Suprapubic skin (tissue), 4 donors: ENCODE measurements at regions not wholly inside any gene's neighbourhood (a gene's known extent, or its start where the extent isn't known, plus 50 kb on each side); places are given as distances from the start of the nearest gene placed in this dataset.

ENCODE experiments used
- EP300 ChIP-seq: sonication (generic); formaldehyde crosslinking; IDR thresholded peaks from one replicate; pipeline ENCODE4 v1.6.1; 2017; ENCODE audit warnings: antibody characterized with exemption
- POLR2A ChIP-seq, 2 donors: fragments of 450-650 bp; IDR thresholded peaks; one replicate each; pipeline ENCODE4 v1.6.1; 2017; ENCODE audit warnings: antibody characterized with exemption in 2 of 2, mild to moderate bottlenecking in 2 of 2, moderate library complexity in 2 of 2
- POLR2AphosphoS5 ChIP-seq, 3 donors: sonication (generic); formaldehyde crosslinking; IDR thresholded peaks; one replicate each; pipeline ENCODE4 v1.6.1; 2017; ENCODE audit warnings: antibody characterized with exemption in 3 of 3
- TF ChIP-seq, protein P1 (sequence below), 2 donors: fragments of 200-600 bp in 1 of 2; fragments of 450-650 bp in 1 of 2; sonication (generic) in 1 of 2; IDR thresholded peaks; one replicate each; pipeline ENCODE4 v1.5.1; 2016 to 2019; ENCODE audit warnings: antibody characterized with exemption in 2 of 2, mild to moderate bottlenecking in 1 of 2, moderate library complexity in 1 of 2

DNA sequence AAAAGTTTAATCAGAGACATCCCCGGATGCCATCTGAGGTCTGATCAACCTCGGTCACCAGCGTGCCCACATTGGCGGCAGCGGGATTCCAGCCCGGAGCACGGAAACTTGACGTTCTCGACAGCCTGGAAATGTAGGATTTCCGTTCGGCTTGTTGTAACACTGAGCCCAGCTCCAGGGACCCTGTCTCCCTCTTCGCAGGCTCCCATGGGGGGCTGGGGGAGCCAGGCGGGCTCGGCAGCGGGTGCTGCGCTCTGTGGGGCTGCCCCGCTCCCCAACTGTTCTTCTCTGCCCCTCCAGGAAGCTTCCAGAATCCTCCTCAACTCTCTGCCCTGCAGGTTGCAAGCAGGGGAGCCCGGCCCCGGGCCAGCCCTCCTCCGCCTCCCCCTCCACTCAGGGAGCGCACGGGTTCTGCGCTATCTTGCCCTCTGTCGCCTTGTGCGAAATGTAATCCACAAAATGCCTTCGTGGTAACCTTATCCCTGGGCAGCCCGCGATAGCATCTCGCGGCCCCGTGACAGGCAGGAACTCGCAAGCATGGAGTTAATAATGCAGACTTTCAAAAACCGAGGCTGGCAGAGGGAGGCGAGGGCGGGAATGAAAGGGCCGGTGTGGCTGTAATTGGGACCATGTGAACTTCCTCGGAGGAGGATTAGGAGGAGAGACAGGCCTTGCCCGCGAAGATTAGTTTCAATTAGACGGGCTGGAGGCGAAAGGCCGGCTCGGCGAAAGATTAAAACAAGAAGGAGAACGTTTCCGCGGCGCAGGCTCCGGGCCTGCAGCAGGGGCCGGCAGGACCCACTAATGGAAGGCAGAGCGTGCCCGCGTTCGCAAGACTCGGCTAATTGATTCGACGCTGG lies 53.9 kb upstream of the TTC34 start:
- TF ChIP-seq, protein P1, sequence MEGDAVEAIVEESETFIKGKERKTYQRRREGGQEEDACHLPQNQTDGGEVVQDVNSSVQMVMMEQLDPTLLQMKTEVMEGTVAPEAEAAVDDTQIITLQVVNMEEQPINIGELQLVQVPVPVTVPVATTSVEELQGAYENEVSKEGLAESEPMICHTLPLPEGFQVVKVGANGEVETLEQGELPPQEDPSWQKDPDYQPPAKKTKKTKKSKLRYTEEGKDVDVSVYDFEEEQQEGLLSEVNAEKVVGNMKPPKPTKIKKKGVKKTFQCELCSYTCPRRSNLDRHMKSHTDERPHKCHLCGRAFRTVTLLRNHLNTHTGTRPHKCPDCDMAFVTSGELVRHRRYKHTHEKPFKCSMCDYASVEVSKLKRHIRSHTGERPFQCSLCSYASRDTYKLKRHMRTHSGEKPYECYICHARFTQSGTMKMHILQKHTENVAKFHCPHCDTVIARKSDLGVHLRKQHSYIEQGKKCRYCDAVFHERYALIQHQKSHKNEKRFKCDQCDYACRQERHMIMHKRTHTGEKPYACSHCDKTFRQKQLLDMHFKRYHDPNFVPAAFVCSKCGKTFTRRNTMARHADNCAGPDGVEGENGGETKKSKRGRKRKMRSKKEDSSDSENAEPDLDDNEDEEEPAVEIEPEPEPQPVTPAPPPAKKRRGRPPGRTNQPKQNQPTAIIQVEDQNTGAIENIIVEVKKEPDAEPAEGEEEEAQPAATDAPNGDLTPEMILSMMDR (IDR thresholded peaks at IDR 0.05), result no peak
- TF ChIP-seq POLR2A (IDR thresholded peaks at IDR 0.05) (no peak), POLR2AphosphoS5 (IDR thresholded peaks at IDR 0.05) (no peak), EP300 (no peak)
